RWPE1 (cell line): ENCODE measurements at regions not wholly inside any gene's neighbourhood (a gene's known extent, or its start where the extent isn't known, plus 50 kb on each side); places are given as distances from the start of the nearest gene placed in this dataset.

ENCODE experiments used
- CTCF ChIA-PET: fragments of 350-600 bp; sonication (Branson Sonifier 250); formaldehyde crosslinking; extraction: SDS; loops from one replicate; lab custom pipeline; 2021; lab: Yijun Ruan, JAX
- POLR2A ChIA-PET: fragments of 400-600 bp; formaldehyde crosslinking; extraction: SDS; loops from one replicate; lab custom pipeline; 2020; ENCODE audit warnings: antibody characterized with exemption; ENCODE audit not compliant: low non-redundant PET; lab: Yijun Ruan, JAX
- DNase-seq: peaks from one replicate; pipeline ENCODE4 v3.0.0; 2012; ENCODE audit warnings: low spot score
- H3K27ac ChIP-seq: fragments of 450-650 bp; 2 replicates; pipeline ENCODE4 v1.5.1; 2017
- CTCF ChIP-seq: fragments of 450-650 bp; conservative IDR thresholded peaks from 2 replicates; pipeline ENCODE4 v1.5.1; 2017; ENCODE audit warnings: low read depth, mild to moderate bottlenecking

DNA sequence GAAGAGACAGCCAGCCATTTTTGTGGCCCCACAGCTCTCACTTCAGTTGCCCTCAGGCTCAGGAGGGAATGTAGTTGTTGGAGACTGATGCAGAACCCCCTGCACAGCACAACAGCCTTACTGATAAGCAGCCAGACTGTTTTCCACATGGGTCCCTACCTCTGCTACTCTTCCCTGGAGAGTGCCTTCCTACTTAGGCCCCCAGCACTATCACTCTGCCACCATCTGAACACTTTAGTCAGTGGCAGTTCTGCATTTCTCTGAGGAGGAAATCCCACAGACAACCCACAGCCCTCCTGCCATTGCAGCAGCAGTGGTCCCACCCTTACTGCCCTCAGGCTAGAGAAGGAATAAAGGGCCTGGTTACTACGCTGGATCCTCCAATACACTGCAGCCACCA lies 61.8 kb upstream of the PTPRD start:
- DNase-seq = no peak
- POLR2A ChIA-PET = no interaction called here
- CTCF ChIA-PET = no interaction called here
- TF ChIP-seq CTCF = no peak
- no peak overlapping the region for H3K27ac ChIP-seq

- ChIA-PET POLR2A (no interaction called here), CTCF (interaction anchor here (0.5 kb wide), 1 partner anchor 48 kb away, joined by 8 read pairs; no protein-coding TSS in a partner anchor)
- no peak overlapping the region for H3K27ac ChIP-seq
- no peak for TF ChIP-seq CTCF
- no peak for DNase-seq
Measured at GRCh38 chr9:10678010-10678409, 65.2 kb upstream of the PTPRD start.

GRCh38 chr9:10678790-10679189 lies 66.0 kb upstream of the PTPRD start:
- peak; percentile 4 for DNase-seq
- no peak overlapping the region for H3K27ac ChIP-seq
- CTCF ChIA-PET = interaction anchor here (0.6 kb wide), 1 partner anchor 22 kb away, joined by 4 read pairs; no protein-coding TSS in a partner anchor
- TF ChIP-seq CTCF = no peak
- POLR2A ChIA-PET = no interaction called here

DNA sequence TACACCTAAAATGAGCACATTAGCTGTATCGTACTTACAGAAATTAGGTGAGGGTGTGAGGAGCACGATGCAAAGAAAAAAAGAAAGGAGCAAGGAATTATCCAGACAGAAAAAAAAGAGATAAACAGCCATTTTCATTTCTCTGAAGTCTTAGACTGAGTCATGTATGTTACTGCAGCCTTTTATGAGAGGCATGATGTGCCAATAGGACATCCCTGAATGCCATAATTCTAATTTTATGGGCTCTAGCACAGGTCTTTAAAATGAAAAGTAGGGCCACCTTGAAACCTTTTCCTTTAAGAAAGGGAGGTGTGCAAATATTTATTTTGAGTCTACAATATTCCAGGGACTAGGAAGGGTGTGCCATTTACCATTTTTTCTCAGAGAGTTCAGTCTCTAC lies 74.1 kb upstream of the PTPRD start:
- no peak for DNase-seq
- no peak overlapping the region for H3K27ac ChIP-seq
- ChIA-PET CTCF (interaction anchor here (0.6 kb wide), 1 partner anchor 17 kb away, joined by 3 read pairs; no protein-coding TSS in a partner anchor), POLR2A (no interaction called here)
- TF ChIP-seq CTCF = no peak

DNA sequence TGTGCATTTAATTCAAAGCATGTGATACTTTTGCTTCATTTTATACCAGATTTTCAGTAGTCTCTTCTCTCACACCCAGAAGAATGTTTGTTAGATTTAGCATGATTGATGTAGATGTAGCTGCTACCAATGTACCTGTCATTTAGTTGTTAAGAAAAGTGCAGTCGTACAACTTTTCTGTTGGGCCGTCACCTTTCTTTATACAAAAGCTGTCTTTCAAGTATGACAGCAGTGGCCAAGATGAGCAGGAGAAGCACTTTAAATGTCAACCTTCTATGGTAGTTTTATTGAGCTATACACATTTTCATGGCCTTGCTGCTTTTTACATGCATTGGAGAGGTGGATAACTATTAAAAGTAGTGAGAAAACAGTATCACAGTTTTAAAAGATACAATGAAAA lies 77.7 kb upstream of the PTPRD start:
- no peak overlapping the region for H3K27ac ChIP-seq
- no peak for TF ChIP-seq CTCF
- POLR2A ChIA-PET = no interaction called here
- CTCF ChIA-PET = no interaction called here
- DNase-seq = no peak

DNA sequence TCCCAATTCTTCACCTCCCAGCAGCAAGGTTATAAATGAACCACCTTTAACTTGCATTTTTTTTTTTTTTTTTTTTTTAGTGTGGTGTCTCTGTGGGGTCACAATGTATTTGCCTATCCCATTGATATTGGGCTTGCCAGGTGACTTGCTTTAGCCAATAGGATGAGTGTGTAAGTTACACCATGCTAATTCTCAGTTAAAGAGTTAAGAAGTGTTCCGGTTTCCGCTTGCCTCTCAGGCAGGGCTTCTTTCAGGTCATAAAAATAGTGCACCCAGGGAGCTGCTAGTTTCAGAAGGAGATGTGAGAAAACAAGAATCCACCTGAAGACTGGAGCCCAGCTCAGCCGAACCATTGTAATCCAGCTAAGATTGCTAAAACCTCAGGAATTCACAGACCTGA lies 84.2 kb upstream of the PTPRD start:
- DNase-seq = no peak
- no peak overlapping the region for H3K27ac ChIP-seq
- ChIA-PET CTCF (no interaction called here), POLR2A (no interaction called here)
- no peak for TF ChIP-seq CTCF
